HAP-1 (cell line): ENCODE measurements at regions not wholly inside any gene's neighbourhood (a gene's known extent, or its start where the extent isn't known, plus 50 kb on each side); places are given as distances from the start of the nearest gene placed in this dataset.
"Not testable (repeated sequence)": the region's sequence is repeated elsewhere in the genome, so short reads cannot be mapped to it uniquely, and the experiment has no call there.

Experiments used
- DNase-seq, 2 experiments: peaks; one replicate each; pipeline ENCODE4 v3.0.0-alpha.2; 2016 to 2020; ENCODE audit warnings: low spot score in 2 of 2
- H3K27me3 ChIP-seq: fragments of 250-450 bp; sonication (Bioruptor Pico); 2 replicates; pipeline ENCODE4 v1.5.1; 2020; ENCODE audit warnings: low read depth, mild to moderate bottlenecking, moderate library complexity
- H3K36me3 ChIP-seq: fragments of 250-450 bp; sonication (Bioruptor Pico); replicated peaks from 2 replicates; pipeline ENCODE4 v1.5.1; 2020; ENCODE audit warnings: mild to moderate bottlenecking
- H3K4me1 ChIP-seq: fragments of 250-450 bp; sonication (Bioruptor Pico); 2 replicates; pipeline ENCODE4 v1.5.1; 2020; ENCODE audit warnings: mild to moderate bottlenecking
- H3K4me3 ChIP-seq: fragments of 250-450 bp; sonication (Bioruptor Pico); 2 replicates; pipeline ENCODE4 v1.5.1; 2020; ENCODE audit warnings: mild to moderate bottlenecking, moderate library complexity
- H3K9me3 ChIP-seq: fragments of 250-450 bp; sonication (Bioruptor Pico); 2 replicates; pipeline ENCODE4 v1.5.1; 2020; ENCODE audit warnings: mild to moderate bottlenecking, moderate library complexity
- in situ Hi-C: fragments of 300-500 bp; cut with MboI; formaldehyde crosslinking; loops from 3 replicates; pipeline ENCODE4 v1.14.3; 2020; ENCODE audit warnings: low sequenced_read_pairs, inconsistent platforms, mixed read lengths

- Histone ChIP-seq H3K4me3 (no peak overlapping the region), H3K4me1 (no peaks in the 10 kb centered on the region; the same call in 1 of the 2 replicates), H3K27me3 (no peaks in the 10 kb centered on the region), H3K9me3 (no peaks in the 10 kb centered on the region), H3K36me3 (no peaks in the 10 kb centered on the region)
- DNase-seq = no peak
- in situ Hi-C loops = no loop called here
These were observed 343.7 kb downstream of the SPRY2 start for GRCh38 chr13:79997244-79997643.

GRCh38 chr13:79995334-79995733 is 345.6 kb downstream of the SPRY2 start:
- in situ Hi-C loops = no loop called here
- H3K9me3 ChIP-seq = no peaks in the 10 kb centered on the region
- DNase-seq = no peak
- no peaks in the 10 kb centered on the region for H3K27me3 ChIP-seq
- H3K36me3 ChIP-seq = no peaks in the 10 kb centered on the region
- H3K4me3 ChIP-seq = no peak overlapping the region
- H3K4me1 ChIP-seq = no peaks in the 10 kb centered on the region

- H3K36me3 ChIP-seq = no peaks in the 10 kb centered on the region
- no peaks in the 10 kb centered on the region for H3K9me3 ChIP-seq
- H3K27me3 ChIP-seq = no peaks in the 10 kb centered on the region
- no peak overlapping the region for H3K4me3 ChIP-seq
- in situ Hi-C loops = no loop called here
- no peaks in the 10 kb centered on the region for H3K4me1 ChIP-seq
- DNase-seq = no peak
These were observed 348.8 kb downstream of the SPRY2 start for GRCh38 chr13:79992111-79992510.

GRCh38 chr13:79990048-79990447 is 350.9 kb downstream of the SPRY2 start:
- Histone ChIP-seq H3K4me1 (no peaks in the 10 kb centered on the region), H3K4me3 (no peak overlapping the region), H3K36me3 (no peaks in the 10 kb centered on the region), H3K27me3 (no peaks in the 10 kb centered on the region), H3K9me3 (no peaks in the 10 kb centered on the region)
- in situ Hi-C loops = no loop called here
- no peak for DNase-seq

- H3K36me3 ChIP-seq = no peaks in the 10 kb centered on the region
- no peak overlapping the region for H3K4me3 ChIP-seq
- no peak for DNase-seq
- H3K9me3 ChIP-seq = no peaks in the 10 kb centered on the region
- H3K27me3 ChIP-seq = no peaks in the 10 kb centered on the region
- no peaks in the 10 kb centered on the region for H3K4me1 ChIP-seq
- in situ Hi-C loops = no loop called here
These were observed 351.7 kb downstream of the SPRY2 start for GRCh38 chr13:79989217-79989661.

GRCh38 chr13:79988573-79988972 is 352.4 kb downstream of the SPRY2 start:
- in situ Hi-C loops = no loop called here
- Histone ChIP-seq H3K4me3 (no peak overlapping the region), H3K4me1 (no peaks in the 10 kb centered on the region), H3K36me3 (no peaks in the 10 kb centered on the region), H3K9me3 (no peaks in the 10 kb centered on the region), H3K27me3 (no peaks in the 10 kb centered on the region)
- DNase-seq = no peak

- H3K4me1 ChIP-seq = no peaks in the 10 kb centered on the region
- H3K4me3 ChIP-seq = no peak overlapping the region
- in situ Hi-C loops = no loop called here
- H3K36me3 ChIP-seq = no peaks in the 10 kb centered on the region
- no peak for DNase-seq
- H3K27me3 ChIP-seq = no peaks in the 10 kb centered on the region
- no peaks in the 10 kb centered on the region for H3K9me3 ChIP-seq
These were observed 353.2 kb downstream of the SPRY2 start for GRCh38 chr13:79987761-79988160.

GRCh38 chr13:79987323-79987722 is 353.6 kb downstream of the SPRY2 start:
- Histone ChIP-seq H3K9me3 (no peaks in the 10 kb centered on the region), H3K36me3 (no peaks in the 10 kb centered on the region), H3K4me3 (no peak overlapping the region), H3K4me1 (no peaks in the 10 kb centered on the region), H3K27me3 (no peaks in the 10 kb centered on the region)
- in situ Hi-C loops = no loop called here
- no peak for DNase-seq

- Histone ChIP-seq H3K9me3 (no peaks in the 10 kb centered on the region), H3K4me3 (no peak overlapping the region), H3K36me3 (no peaks in the 10 kb centered on the region), H3K4me1 (no peaks in the 10 kb centered on the region), H3K27me3 (no peaks in the 10 kb centered on the region)
- no peak for DNase-seq
- in situ Hi-C loops = no loop called here
These were observed 354.0 kb downstream of the SPRY2 start for GRCh38 chr13:79986890-79987289.

- H3K9me3 ChIP-seq, in situ Hi-C loops, DNase-seq: not testable (repeated sequence)
These were observed 365.8 kb downstream of the SPRY2 start for GRCh38 chr13:79974935-79975650.

GRCh38 chr13:79973533-79973963 is 367.4 kb downstream of the SPRY2 start:
- H3K27me3 ChIP-seq = no peaks in the 10 kb centered on the region
- peak in 1 of 2 experiments; percentile 27 for DNase-seq
- no peaks in the 10 kb centered on the region for H3K9me3 ChIP-seq
- H3K36me3 ChIP-seq = no peaks in the 10 kb centered on the region
- no peaks in the 10 kb centered on the region for H3K4me1 ChIP-seq
- in situ Hi-C loops = no loop called here
- no peak overlapping the region for H3K4me3 ChIP-seq

More at GRCh38 chr13:79974935-79975650, 365.8 kb downstream of the SPRY2 start:
- H3K36me3 ChIP-seq, H3K4me3 ChIP-seq, H3K27me3 ChIP-seq, H3K4me1 ChIP-seq: not testable (repeated sequence)

GRCh38 chr13:79972066-79972569 is 368.8 kb downstream of the SPRY2 start:
- no peaks in the 10 kb centered on the region for H3K9me3 ChIP-seq
- no peak for DNase-seq
- H3K27me3 ChIP-seq = no peaks in the 10 kb centered on the region
- H3K4me1 ChIP-seq = no peaks in the 10 kb centered on the region; the same call in 1 of the 2 replicates
- H3K4me3 ChIP-seq = no peak overlapping the region
- in situ Hi-C loops = no loop called here
- no peaks in the 10 kb centered on the region for H3K36me3 ChIP-seq

- Histone ChIP-seq H3K4me3 (no peak overlapping the region), H3K9me3 (no peaks in the 10 kb centered on the region)
- in situ Hi-C loops = no loop called here
These were observed 374.4 kb downstream of the SPRY2 start for GRCh38 chr13:79966493-79966895.

GRCh38 chr13:79966059-79966458 is 374.9 kb downstream of the SPRY2 start:
- Histone ChIP-seq H3K4me1 (peaks cover 4% of the 10 kb centered on the region; the same call in 1 of the 2 replicates), H3K36me3 (no peaks in the 10 kb centered on the region), H3K4me3 (no peak overlapping the region), H3K9me3 (no peaks in the 10 kb centered on the region), H3K27me3 (no peaks in the 10 kb centered on the region)
- no peak for DNase-seq
- in situ Hi-C loops = no loop called here

More at GRCh38 chr13:79966493-79966895, 374.4 kb downstream of the SPRY2 start:
- H3K36me3 ChIP-seq = no peaks in the 10 kb centered on the region
- no peaks in the 10 kb centered on the region for H3K27me3 ChIP-seq
- DNase-seq = peak; percentile 64 to 87
- peaks cover 4% of the 10 kb centered on the region; the same call in 1 of the 2 replicates for H3K4me1 ChIP-seq
